SJCRH30 (cell line): ENCODE measurements at regions not wholly inside any gene's neighbourhood (a gene's known extent, or its start where the extent isn't known, plus 50 kb on each side); places are given as distances from the start of the nearest gene placed in this dataset.
"Not testable (repeated sequence)": the region's sequence is repeated elsewhere in the genome, so short reads cannot be mapped to it uniquely, and the experiment has no call there.

ENCODE experiments used
- DNase-seq, 2 experiments: peaks; one replicate each; pipeline ENCODE4 v3.0.0-alpha.2; 2015 to 2020
- H3K27ac ChIP-seq: fragments of 250-450 bp; sonication (Bioruptor Pico); 2 replicates; pipeline ENCODE4 v1.5.1; 2020; ENCODE audit warnings: mild to moderate bottlenecking, moderate library complexity
- H3K27me3 ChIP-seq: fragments of 250-450 bp; sonication (Bioruptor Pico); 2 replicates; pipeline ENCODE4 v1.5.1; 2020; ENCODE audit warnings: mild to moderate bottlenecking, moderate library complexity
- H3K36me3 ChIP-seq: fragments of 250-450 bp; sonication (Bioruptor Pico); 2 replicates; pipeline ENCODE4 v1.5.1; 2020; ENCODE audit warnings: mild to moderate bottlenecking, moderate library complexity
- H3K4me1 ChIP-seq: fragments of 250-450 bp; sonication (Bioruptor Pico); 2 replicates; pipeline ENCODE4 v1.5.1; 2020; ENCODE audit warnings: mild to moderate bottlenecking, moderate library complexity
- H3K4me3 ChIP-seq: fragments of 250-450 bp; sonication (Bioruptor Pico); 2 replicates; pipeline ENCODE4 v1.5.1; 2020; ENCODE audit warnings: mild to moderate bottlenecking, moderate library complexity
- H3K9me3 ChIP-seq: fragments of 250-450 bp; sonication (Bioruptor Pico); replicated peaks from 2 replicates; pipeline ENCODE4 v1.5.1; 2020; ENCODE audit warnings: mild to moderate bottlenecking, moderate library complexity

DNA sequence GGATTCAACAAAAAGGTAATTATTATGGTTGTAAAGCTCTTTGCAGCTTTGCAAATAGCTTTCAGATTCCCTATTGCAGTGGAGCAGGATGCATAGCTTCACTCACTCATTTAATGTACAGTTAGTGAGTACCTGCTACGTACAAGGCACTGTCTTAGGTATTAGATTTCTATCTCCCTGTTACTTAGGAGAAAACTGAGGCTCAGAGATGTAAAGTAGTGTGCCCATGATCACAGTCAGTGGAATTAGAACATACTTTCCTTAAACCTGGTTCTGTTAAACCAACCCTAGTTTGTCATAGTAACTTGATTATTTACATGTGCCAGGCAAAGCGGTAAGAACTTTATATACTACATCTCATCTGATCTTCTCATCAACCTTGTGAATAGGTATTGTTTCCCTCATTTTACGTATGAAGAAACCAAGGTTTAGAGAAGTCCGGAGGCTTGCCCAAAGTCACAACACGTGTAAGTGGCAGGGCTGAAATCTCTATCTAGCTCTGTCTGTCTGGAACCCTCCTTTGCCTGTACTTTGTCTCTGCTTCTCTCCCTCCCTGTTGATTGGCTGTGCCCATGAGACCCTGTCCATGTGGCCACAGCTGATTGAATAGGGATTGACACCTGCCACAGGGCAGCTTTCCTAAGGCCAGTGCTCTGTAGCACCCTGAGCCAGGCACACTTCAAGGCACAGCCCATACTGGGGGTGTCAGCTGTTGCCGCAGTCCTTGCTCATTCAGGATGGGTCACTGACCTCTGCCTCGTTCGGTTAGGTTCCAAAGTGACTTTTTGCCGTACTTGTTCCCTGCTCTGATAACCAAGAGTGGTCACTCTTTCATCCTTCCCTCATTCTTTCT, 63.8 kb upstream of the PRSS23 start:
- Histone ChIP-seq H3K4me1 (peaks cover 66% of the 10 kb centered on the region), H3K36me3 (no peaks in the 10 kb centered on the region), H3K4me3 (no peak overlapping the region), H3K27me3 (no peaks in the 10 kb centered on the region), H3K27ac (no peak overlapping the region), H3K9me3 (no peaks in the 10 kb centered on the region)
- DNase-seq, result no peak

DNA sequence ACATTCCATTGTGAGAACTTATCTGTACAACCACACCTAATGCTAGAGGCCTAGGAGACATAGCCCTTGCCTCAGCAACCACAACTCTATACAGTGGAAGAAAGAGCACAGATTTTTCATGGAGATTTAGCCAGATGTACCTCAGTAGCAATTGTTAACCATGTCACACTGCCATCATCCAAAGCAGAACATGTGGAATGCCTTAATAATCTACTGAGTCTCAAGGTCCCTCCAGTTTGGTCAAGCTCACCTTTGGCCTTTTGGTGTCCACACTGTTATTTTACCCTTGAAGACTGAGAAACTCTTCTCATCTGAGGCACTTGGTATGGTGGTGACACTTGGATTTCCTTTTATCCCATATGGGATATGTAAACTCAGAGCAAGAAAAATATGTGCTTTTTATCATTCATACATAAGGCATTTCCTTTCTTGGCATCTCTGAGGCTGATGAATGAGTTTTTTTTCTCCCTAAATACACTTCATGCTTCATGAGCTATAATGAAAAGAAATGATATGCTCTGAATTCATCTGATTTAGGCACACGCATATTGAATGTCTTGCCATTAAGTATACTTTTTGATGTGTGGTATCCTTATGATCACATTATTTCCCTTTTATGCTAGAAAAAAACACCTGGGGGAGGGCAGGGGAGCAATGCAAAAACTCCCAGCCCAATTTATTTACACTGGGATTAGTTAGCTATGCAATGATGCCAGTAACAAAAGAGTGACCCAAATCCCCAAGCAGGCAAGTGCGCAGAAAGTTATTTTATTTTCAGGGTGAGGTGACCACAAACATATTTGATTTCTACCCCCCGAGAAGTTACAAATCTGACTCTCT, 63.3 kb upstream of the ME3 start:
- Histone ChIP-seq H3K27ac (peak overlapping the region; percentile 39), H3K36me3 (no peaks in the 10 kb centered on the region), H3K27me3 (no peaks in the 10 kb centered on the region), H3K4me3 (no peak overlapping the region), H3K9me3 (0 out of 2 replicates have a peak, but pooled peaks cover 3% of the 10 kb centered on the region), H3K4me1 (peaks cover 57% of the 10 kb centered on the region)
- peak; percentile 49 to 68 for DNase-seq

DNA sequence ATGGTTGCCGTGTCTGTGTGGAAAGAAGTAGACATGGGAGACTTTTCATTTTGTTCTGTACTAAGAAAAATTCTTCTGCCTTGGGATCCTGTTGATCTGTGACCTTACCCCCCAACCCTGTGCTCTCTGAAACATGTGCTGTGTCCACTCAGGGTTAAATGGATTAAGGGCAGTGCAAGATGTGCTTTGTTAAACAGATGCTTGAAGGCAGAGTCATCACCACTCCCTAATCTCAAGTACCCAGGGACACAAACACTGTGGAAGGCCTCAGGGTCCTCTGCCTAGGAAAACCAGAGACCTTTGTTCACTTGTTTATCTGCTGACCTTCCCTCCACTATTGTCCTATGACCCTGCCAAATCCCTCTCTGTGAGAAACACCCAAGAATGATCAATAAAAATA, 60.3 kb upstream of the ME3 start:
- H3K27ac ChIP-seq, H3K4me3 ChIP-seq, H3K27me3 ChIP-seq, H3K36me3 ChIP-seq, DNase-seq: not testable (repeated sequence)
- Histone ChIP-seq H3K9me3 (peaks cover 15% of the 10 kb centered on the region), H3K4me1 (peaks cover 28% of the 10 kb centered on the region)

DNA sequence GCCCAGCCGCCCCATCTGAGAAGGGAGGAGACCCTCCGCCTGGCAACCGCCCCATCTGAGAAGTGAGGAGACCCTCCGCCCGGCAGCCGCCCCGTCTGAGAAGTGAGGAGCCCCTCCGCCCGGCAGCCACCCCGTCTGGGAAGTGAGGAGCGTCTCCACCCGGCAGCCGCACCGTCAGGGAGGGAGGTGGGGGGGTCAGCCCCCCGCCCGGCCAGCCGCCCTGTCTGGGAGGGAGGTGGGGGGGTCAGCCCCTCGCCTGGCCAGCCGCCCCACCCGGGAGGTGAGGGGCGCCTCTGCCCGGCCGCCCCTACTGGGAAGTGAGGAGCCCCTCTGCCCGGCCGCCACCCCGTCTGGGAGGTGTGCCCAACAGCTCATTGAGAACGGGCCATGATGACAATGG, 59.9 kb upstream of the ME3 start:
- not testable (repeated sequence) for H3K27ac ChIP-seq, H3K4me3 ChIP-seq, H3K36me3 ChIP-seq, H3K27me3 ChIP-seq, DNase-seq
- Histone ChIP-seq H3K4me1 (peaks cover 25% of the 10 kb centered on the region), H3K9me3 (peaks cover 15% of the 10 kb centered on the region)

DNA sequence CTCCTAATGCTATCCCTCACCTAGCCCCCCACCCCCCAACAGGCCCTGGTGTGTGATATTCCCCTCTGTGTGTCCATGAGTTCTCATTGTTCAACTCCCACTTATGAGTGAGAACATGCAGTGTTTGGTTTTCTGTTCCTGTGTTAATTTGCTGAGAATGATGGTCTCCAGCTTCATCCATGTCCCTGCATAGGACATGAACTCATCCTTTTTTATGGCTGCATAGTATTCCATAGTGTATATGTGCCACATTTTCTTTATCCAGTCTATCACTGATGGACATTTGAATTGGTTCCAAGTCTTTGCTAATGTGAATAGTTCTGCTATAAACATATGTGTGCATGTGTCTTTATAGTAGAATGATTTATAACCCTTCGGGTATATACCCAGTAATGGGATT, 57.2 kb upstream of the ME3 start:
- not testable (repeated sequence) for DNase-seq, H3K4me3 ChIP-seq, H3K27me3 ChIP-seq, H3K4me1 ChIP-seq, H3K27ac ChIP-seq, H3K36me3 ChIP-seq
- H3K9me3 ChIP-seq, result peaks cover 15% of the 10 kb centered on the region

DNA sequence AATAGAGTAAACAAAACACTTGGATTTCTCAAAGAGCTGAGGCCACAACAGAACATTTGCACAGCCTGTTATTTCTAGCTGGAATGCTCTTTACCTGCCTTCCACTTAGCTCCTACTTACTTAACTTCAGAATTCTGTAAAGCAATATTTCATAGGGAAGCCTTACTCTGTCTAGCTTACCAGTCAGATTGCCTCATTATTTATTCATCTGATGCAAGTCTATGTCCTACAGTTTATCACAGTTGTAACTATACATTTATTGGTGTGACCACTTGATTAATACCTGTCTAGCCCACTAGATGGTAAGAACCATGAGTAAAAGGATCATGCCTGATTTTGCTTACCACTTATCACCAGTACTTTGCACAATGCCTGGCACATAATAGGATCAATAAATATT, 56.1 kb upstream of the ME3 start:
- H3K4me3 ChIP-seq, result no peak overlapping the region
- H3K27me3 ChIP-seq, result no peaks in the 10 kb centered on the region
- no peak overlapping the region for H3K27ac ChIP-seq
- H3K9me3 ChIP-seq, result peaks cover 15% of the 10 kb centered on the region
- H3K4me1 ChIP-seq, result no peaks in the 10 kb centered on the region
- no peaks in the 10 kb centered on the region for H3K36me3 ChIP-seq
- no peak for DNase-seq

DNA sequence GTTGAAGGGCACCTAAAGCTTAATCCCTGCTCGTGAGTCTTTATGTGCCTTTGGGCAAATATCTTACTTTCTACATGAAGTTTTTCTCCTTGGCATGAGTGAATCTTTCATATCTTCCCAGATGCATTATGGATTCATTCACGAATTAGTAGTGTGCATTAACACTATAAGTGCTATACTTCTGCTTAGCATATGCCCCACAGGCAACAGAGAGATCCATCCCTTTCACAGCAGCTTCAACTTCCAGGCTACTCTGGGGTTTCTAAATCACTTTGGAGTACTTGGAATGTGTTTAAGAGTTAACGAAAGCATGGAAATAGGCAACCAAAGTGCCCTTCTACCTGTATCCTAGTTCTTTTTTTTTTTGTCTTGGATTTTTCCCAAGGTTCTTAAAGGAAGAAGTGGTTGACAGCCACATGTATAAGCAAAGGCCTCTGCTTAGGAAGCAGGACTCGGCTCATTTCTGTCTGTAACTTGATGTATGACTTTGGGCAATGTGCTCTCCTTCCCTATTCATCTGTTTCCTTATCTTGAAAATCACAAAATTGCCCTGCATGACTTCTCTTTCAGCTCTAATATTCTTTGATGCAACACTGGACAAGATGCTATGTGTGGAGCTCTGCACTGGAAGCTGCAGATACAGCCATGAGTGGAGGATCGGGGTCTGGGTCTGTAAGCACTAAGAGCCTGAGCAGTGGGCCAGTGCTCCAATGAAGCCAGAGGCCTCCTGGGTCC, 54.5 kb upstream of the ME3 start:
- no peak for DNase-seq

DNA sequence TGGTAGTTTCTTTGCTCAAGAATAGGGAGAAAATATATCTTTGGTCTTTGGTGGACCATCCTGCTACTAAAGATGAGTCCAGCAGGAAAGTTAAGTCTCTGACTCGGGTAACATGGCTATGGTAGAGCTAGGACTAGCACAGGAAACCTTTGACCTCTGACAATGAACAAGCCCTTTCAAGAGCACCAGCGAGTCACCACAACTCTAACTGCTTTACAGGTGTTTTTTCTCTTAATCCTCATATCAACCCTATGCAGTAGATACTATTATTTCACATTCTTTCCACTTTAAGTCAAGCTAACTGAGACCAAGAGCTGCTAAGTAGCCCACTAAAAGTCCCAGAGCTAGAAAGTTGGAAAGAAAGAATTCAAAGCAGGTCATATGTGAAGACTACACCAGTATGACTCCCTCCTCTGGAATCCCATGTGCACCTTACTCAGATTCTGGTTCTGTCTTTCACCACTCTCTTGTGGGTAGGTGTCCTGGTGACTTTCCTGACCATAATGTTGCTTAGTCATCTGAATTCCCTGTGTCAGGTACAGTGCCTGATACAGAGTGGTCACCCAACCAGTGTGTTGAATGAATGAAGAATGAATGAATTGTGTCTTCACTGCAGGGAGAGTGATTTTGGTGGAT, 53.8 kb upstream of the ME3 start:
- H3K4me3 ChIP-seq, result no peak overlapping the region
- DNase-seq, result no peak
- H3K4me1 ChIP-seq, result no peaks in the 10 kb centered on the region
- H3K27me3 ChIP-seq, result no peaks in the 10 kb centered on the region
- H3K27ac ChIP-seq, result no peak overlapping the region
- H3K36me3 ChIP-seq, result no peaks in the 10 kb centered on the region
- peaks cover 27% of the 10 kb centered on the region for H3K9me3 ChIP-seq

More for the DNA sequence above, 54.5 kb upstream of the ME3 start:
- H3K4me1 ChIP-seq, result no peaks in the 10 kb centered on the region
- no peaks in the 10 kb centered on the region for H3K27me3 ChIP-seq
- no peaks in the 10 kb centered on the region for H3K36me3 ChIP-seq
- H3K27ac ChIP-seq, result no peak overlapping the region
- no peak overlapping the region for H3K4me3 ChIP-seq
- H3K9me3 ChIP-seq, result peaks cover 24% of the 10 kb centered on the region

DNA sequence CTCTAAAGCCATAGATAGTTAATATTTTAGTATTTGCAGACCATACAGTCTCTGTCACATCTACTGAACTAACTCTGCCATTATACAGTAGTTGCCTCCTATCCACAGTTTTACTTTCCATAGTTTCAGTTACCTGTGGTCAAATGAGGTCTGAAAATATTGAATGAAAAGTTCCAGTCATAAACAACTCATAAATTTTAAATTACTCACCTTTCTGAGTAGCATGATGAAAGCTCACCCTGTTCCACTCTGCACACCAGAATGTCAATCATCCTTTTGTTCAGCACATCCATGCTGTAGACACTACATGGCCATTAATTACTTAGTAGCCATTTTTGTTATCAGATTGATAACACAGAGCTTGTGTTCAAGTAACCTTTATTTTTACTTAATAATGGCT, 51.7 kb upstream of the ME3 start:
- Histone ChIP-seq H3K27me3 (no peaks in the 10 kb centered on the region), H3K36me3 (no peaks in the 10 kb centered on the region), H3K9me3 (peaks cover 14% of the 10 kb centered on the region; the same call in 1 of the 2 replicates), H3K27ac (no peak overlapping the region), H3K4me1 (no peaks in the 10 kb centered on the region), H3K4me3 (no peak overlapping the region)
- DNase-seq, result no peak

DNA sequence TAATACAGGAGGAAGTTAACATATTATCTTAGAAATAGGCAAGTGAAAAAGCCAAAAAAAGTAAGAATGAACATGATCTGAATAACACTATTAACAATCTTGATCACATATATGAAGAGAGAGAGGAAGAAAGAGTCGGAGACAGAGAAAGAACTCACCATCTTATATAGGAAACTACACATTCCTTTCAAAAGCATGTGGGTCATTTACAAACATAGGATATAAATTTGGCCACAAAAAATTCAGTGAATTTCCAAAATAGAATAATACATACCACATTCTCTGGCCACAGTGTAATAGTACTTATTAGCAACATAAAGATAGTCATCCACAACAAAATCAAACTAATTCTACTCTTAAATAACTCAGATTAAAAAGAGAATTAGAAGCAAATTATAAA, 50.9 kb upstream of the ME3 start:
- no peak for DNase-seq
- no peak overlapping the region for H3K4me3 ChIP-seq
- H3K9me3 ChIP-seq, result peaks cover 14% of the 10 kb centered on the region; the same call in 1 of the 2 replicates
- no peaks in the 10 kb centered on the region for H3K27me3 ChIP-seq
- no peaks in the 10 kb centered on the region for H3K36me3 ChIP-seq
- H3K27ac ChIP-seq, result no peak overlapping the region
- H3K4me1 ChIP-seq, result no peaks in the 10 kb centered on the region

DNA sequence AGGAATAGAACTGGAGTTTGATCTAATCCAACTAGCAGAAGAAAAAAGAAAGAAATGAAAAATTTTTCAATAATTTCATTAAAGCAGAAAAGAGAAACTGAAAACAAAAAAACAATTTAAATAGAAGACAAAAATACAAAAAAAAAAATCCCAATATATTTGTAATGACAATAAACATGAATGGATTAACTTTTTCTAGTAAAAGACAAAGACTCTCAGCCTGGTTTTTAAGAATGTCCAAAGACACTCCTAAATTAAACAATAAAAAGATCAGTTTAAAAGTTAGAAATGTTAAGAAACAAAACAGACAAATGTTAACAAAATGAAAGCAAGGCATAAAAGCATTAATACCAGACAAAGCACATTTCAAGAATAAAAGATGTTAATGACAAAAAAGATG, 50.3 kb upstream of the ME3 start:
- Histone ChIP-seq H3K4me1 (no peaks in the 10 kb centered on the region), H3K4me3 (no peak overlapping the region), H3K9me3 (peaks cover 14% of the 10 kb centered on the region; the same call in 1 of the 2 replicates), H3K27ac (no peak overlapping the region), H3K36me3 (no peaks in the 10 kb centered on the region), H3K27me3 (no peaks in the 10 kb centered on the region)
- no peak for DNase-seq
